HEK293T (cell line): ENCODE measurements at regions not wholly inside any gene's neighbourhood (a gene's known extent, or its start where the extent isn't known, plus 50 kb on each side); places are given as distances from the start of the nearest gene placed in this dataset.

Source experiments
- FOXA1 ChIP-seq: fragments of 450-650 bp; IDR thresholded peaks from 2 replicates; pipeline ENCODE4 v1.6.1; 2016; ENCODE audit warnings: mild to moderate bottlenecking
- FOXK2 ChIP-seq: fragments of 450-650 bp; IDR thresholded peaks from 2 replicates; pipeline ENCODE4 v1.6.1; 2016; ENCODE audit warnings: mild to moderate bottlenecking
- LEF1 ChIP-seq: fragments of 450-650 bp; IDR thresholded peaks from 2 replicates; pipeline ENCODE4 v1.6.1; 2017; ENCODE audit warnings: mild to moderate bottlenecking, borderline replicate concordance
- PKNOX1 ChIP-seq: fragments of 450-650 bp; IDR thresholded peaks from 2 replicates; pipeline ENCODE4 v1.6.1; 2016
- SUZ12 ChIP-seq: fragments of 450-650 bp; IDR thresholded peaks from 2 replicates; pipeline ENCODE4 v1.6.1; 2016; ENCODE audit warnings: mild to moderate bottlenecking
- ZNF384 ChIP-seq: fragments of 450-650 bp; IDR thresholded peaks from 2 replicates; pipeline ENCODE4 v1.6.1; 2016

DNA sequence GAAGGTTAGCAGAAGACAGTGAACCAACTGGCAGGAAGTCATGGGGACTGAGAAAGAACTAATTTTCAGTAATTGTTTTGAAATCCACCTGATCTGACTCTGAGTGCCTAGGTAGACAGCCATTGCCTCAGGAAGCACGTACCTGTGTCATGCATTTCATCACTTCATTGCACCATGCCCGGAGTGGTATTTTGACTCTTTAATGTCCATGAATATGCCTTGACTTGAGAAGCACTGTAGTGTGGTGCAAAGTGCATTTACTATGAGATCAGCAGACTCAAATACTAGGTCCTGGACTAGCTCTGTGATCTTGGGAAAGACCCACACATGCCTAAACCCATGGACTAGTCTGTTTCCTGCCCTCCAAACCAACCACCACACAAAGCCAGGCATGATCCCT lies 370.9 kb upstream of the MARCKS start:
- TF ChIP-seq FOXA1, result no peak
- no peak for TF ChIP-seq ZNF384
- TF ChIP-seq LEF1, result no peak
- TF ChIP-seq FOXK2, result no peak
- TF ChIP-seq SUZ12, result no peak
- TF ChIP-seq PKNOX1, result no peak
